Panc1 (cell line): ENCODE measurements at regions not wholly inside any gene's neighbourhood (a gene's known extent, or its start where the extent isn't known, plus 50 kb on each side); places are given as distances from the start of the nearest gene placed in this dataset.
A peak's percentile ranks its signal among the peaks of the same experiment; 100 is the strongest.

Experiments
- ATAC-seq: fragments of 200-7000 bp; cut with Tn5 transposase; 2 replicates; pipeline ENCODE4 v1.9.1; 2020; ENCODE audit warnings: mild to moderate bottlenecking, moderate library complexity
- BruUV-seq: library from RNA; stranded (reverse); fragments of 400-500 nt; replicated peaks from 2 replicates; lab custom pipeline; 2021; lab: Mats Ljungman, UMichigan
- CTCF ChIA-PET: fragments of 300-600 bp; sonication (Branson Sonifier 250); formaldehyde crosslinking; loops from one replicate; lab custom pipeline; 2022; ENCODE audit warnings: antibody characterized with exemption; lab: Charles Lee
- POLR2A ChIA-PET: fragments of 300-600 bp; sonication (Branson Sonifier 250); formaldehyde crosslinking; loops from one replicate; lab custom pipeline; 2022; ENCODE audit warnings: antibody characterized with exemption; lab: Charles Lee
- DNase-seq: peaks from one replicate; pipeline ENCODE4 v3.0.0-alpha.2; 2010; ENCODE audit warnings: low read depth, low spot score
- H3K27ac ChIP-seq: 2 replicates; pipeline ENCODE4 v1.5.1; 2011; ENCODE audit warnings: mild to moderate bottlenecking, low read length, inconsistent platforms
- H3K27me3 ChIP-seq: fragments of 200-500 bp; sonication (Bioruptor generic); 2 replicates; pipeline ENCODE4 v1.6.0; 2014; ENCODE audit warnings: low read length, inconsistent platforms; ENCODE audit not compliant: control insufficient read depth, insufficient read depth
- H3K36me3 ChIP-seq: fragments of 200-500 bp; sonication (Bioruptor generic); 2 replicates; pipeline ENCODE4 v1.5.1; 2014; ENCODE audit warnings: inconsistent platforms, mild to moderate bottlenecking, low read length, moderate library complexity; ENCODE audit not compliant: control insufficient read depth, insufficient read depth
- H3K4me1 ChIP-seq: 2 replicates; pipeline ENCODE4 v1.5.1; 2011; ENCODE audit warnings: inconsistent platforms, mild to moderate bottlenecking, low read length, moderate library complexity; ENCODE audit not compliant: control insufficient read depth, insufficient read depth
- H3K4me3 ChIP-seq, 2 experiments: 2 replicates each; pipeline ENCODE4 v1.5.1; 2011 to 2012; ENCODE audit warnings: low read depth in 2 of 2, low read length in 2 of 2, mild to moderate bottlenecking in 2 of 2, inconsistent platforms in 1 of 2, moderate library complexity in 1 of 2
- H3K9me3 ChIP-seq: fragments of 200-500 bp; sonication (Bioruptor generic); 2 replicates; pipeline ENCODE4 v1.5.1; 2014; ENCODE audit warnings: low read depth, mild to moderate bottlenecking, inconsistent platforms, low read length, moderate library complexity; ENCODE audit not compliant: control insufficient read depth, insufficient read depth
- CTCF ChIP-seq: fragments of 450-650 bp; IDR thresholded peaks from 2 replicates; pipeline ENCODE4 v1.5.1; 2017; ENCODE audit warnings: mild to moderate bottlenecking
- POLR2AphosphoS5 ChIP-seq: IDR thresholded peaks from 2 replicates; pipeline ENCODE4 v1.6.1; 2012; ENCODE audit warnings: mild to moderate bottlenecking, low read depth, low read length, moderate library complexity
- REST ChIP-seq, 2 experiments: IDR thresholded peaks; 2 replicates each; pipeline ENCODE4 v1.6.1; 2011 to 2012; ENCODE audit warnings: low read depth in 2 of 2, control low read depth in 1 of 2, low read length in 1 of 2, mild to moderate bottlenecking in 1 of 2, moderate library complexity in 1 of 2; ENCODE audit not compliant: insufficient read depth in 1 of 2
- SIN3A ChIP-seq: IDR thresholded peaks from 2 replicates; pipeline ENCODE4 v1.6.1; 2012; ENCODE audit warnings: low read depth, mild to moderate bottlenecking, low read length, moderate library complexity, borderline replicate concordance; ENCODE audit not compliant: insufficient read depth
- TCF7L2 ChIP-seq: IDR thresholded peaks from 2 replicates; pipeline ENCODE4 v1.6.1; 2011; ENCODE audit warnings: mild to moderate bottlenecking, low read depth, low read length, inconsistent platforms
- in situ Hi-C: cut with HindIII; loops from 2 replicates; pipeline ENCODE4 v1.10.0; 2016; ENCODE audit warnings: low sequenced_read_pairs, low pct_unique_long_range_greater_than_20kb
- intact Hi-C: fragments of 100-400 bp; cut with micrococcal nuclease; formaldehyde crosslinking; loops from one replicate; pipeline ENCODE4 v1.10.0; 2022; ENCODE audit not compliant: unreplicated experiment

GRCh38 chr6:6723361-6723760 lies 134.8 kb downstream of the LY86 start:
- Histone ChIP-seq H3K36me3 (no peaks in the 10 kb centered on the region), H3K27ac (no peak overlapping the region), H3K4me1 (peaks cover 3% of the 10 kb centered on the region; the same call in 1 of the 2 replicates), H3K27me3 (no peaks in the 10 kb centered on the region; the same call in 1 of the 2 replicates), H3K9me3 (no peaks in the 10 kb centered on the region), H3K4me3 (no peak overlapping the region)
- TF ChIP-seq CTCF (no peak), TCF7L2 (no peak), POLR2AphosphoS5 (no peak), REST (IDR thresholded peaks at IDR 0.05; ENCODE audit: insufficient read depth in 1 of 2, low read depth in 2 of 2, low read length in 1 of 2) (no peak), SIN3A (no peak)
- no TSS peak for BruUV-seq
- ChIA-PET CTCF (no interaction called here), POLR2A (no interaction called here)
- intact Hi-C loops (no loop called here), in situ Hi-C loops (no loop called here)
- no peak for DNase-seq
- no peak for ATAC-seq

- in situ Hi-C loops, result no loop called here
- Histone ChIP-seq H3K4me1 (peaks cover 3% of the 10 kb centered on the region; the same call in 1 of the 2 replicates), H3K27ac (no peak overlapping the region), H3K27me3 (no peaks in the 10 kb centered on the region; the same call in 1 of the 2 replicates), H3K36me3 (no peaks in the 10 kb centered on the region), H3K9me3 (no peaks in the 10 kb centered on the region), H3K4me3 (peak overlapping the region in 1 of 2 experiments; percentile 12; a peak in 2 of 4 replicates)
- intact Hi-C loops, result no loop called here
- ATAC-seq (peak; percentile 54; the same call in 1 of the 2 replicates), DNase-seq (no peak)
- POLR2A ChIA-PET, result no interaction called here
- TF ChIP-seq CTCF (no peak), REST (IDR thresholded peaks at IDR 0.05; ENCODE audit: insufficient read depth in 1 of 2, low read depth in 2 of 2, low read length in 1 of 2) (no peak), SIN3A (no peak), TCF7L2 (no peak), POLR2AphosphoS5 (no peak)
- CTCF ChIA-PET, result interaction anchor here (0.6 kb wide), 1 partner anchor 499 kb away, joined by 4 read pairs; no protein-coding TSS in a partner anchor
- no TSS peak for BruUV-seq
These were observed 135.5 kb downstream of the LY86 start for GRCh38 chr6:6723921-6724538.
